ENCODE measurements at regions not wholly inside any gene's neighbourhood (a gene's known extent, or its start where the extent isn't known, plus 50 kb on each side); places are given as distances from the start of the nearest gene placed in this dataset.

GRCh38 chr5:159657771-159658170 is 258.5 kb upstream of the ADRA1B start:
- Mint-ChIP-seq H3K27me3 (ENCODE audit: unreplicated experiment) (no peaks in the 10 kb centered on the region), H3K4me1 (ENCODE audit: unreplicated experiment) (peaks cover 3% of the 10 kb centered on the region), H3K4me3 (ENCODE audit: unreplicated experiment) (no peak overlapping the region), H3K36me3 (ENCODE audit: low read depth, unreplicated experiment) (no peaks in the 10 kb centered on the region), H3K9me3 (ENCODE audit: unreplicated experiment) (no peaks in the 10 kb centered on the region), H3K27ac (ENCODE audit: unreplicated experiment) (no peak overlapping the region)
- no peak for TF ChIP-seq CTCF (IDR thresholded peaks at IDR 0.05; ENCODE audit: unreplicated experiment)
- no peak for DNase-seq (ENCODE audit: low spot score)

GRCh38 chr5:159658266-159658925 is 257.9 kb upstream of the ADRA1B start:
- no peak for TF ChIP-seq CTCF (IDR thresholded peaks at IDR 0.05; ENCODE audit: unreplicated experiment)
- H3K27ac Mint-ChIP-seq (ENCODE audit: unreplicated experiment) = no peak overlapping the region
- H3K4me1 Mint-ChIP-seq (ENCODE audit: unreplicated experiment) = peaks cover 3% of the 10 kb centered on the region
- H3K9me3 Mint-ChIP-seq (ENCODE audit: unreplicated experiment) = no peaks in the 10 kb centered on the region
- H3K27me3 Mint-ChIP-seq (ENCODE audit: unreplicated experiment) = no peaks in the 10 kb centered on the region
- H3K4me3 Mint-ChIP-seq (ENCODE audit: unreplicated experiment) = no peak overlapping the region
- no peak for DNase-seq (ENCODE audit: low spot score)
- no peaks in the 10 kb centered on the region for H3K36me3 Mint-ChIP-seq (ENCODE audit: low read depth, unreplicated experiment)

- peaks cover 3% of the 10 kb centered on the region for H3K4me1 Mint-ChIP-seq (ENCODE audit: unreplicated experiment)
- DNase-seq (ENCODE audit: low spot score) = no peak
- H3K4me3 Mint-ChIP-seq (ENCODE audit: unreplicated experiment) = no peak overlapping the region
- no peak overlapping the region for H3K27ac Mint-ChIP-seq (ENCODE audit: unreplicated experiment)
- H3K27me3 Mint-ChIP-seq (ENCODE audit: unreplicated experiment) = no peaks in the 10 kb centered on the region
- H3K9me3 Mint-ChIP-seq (ENCODE audit: unreplicated experiment) = no peaks in the 10 kb centered on the region
- H3K36me3 Mint-ChIP-seq (ENCODE audit: low read depth, unreplicated experiment) = no peaks in the 10 kb centered on the region
- TF ChIP-seq CTCF (IDR thresholded peaks at IDR 0.05; ENCODE audit: unreplicated experiment) = no peak
Observed at GRCh38 chr5:159660401-159660800, 255.9 kb upstream of the ADRA1B start.

GRCh38 chr5:159663986-159664385 is 252.3 kb upstream of the ADRA1B start:
- Mint-ChIP-seq H3K27ac (ENCODE audit: unreplicated experiment) (no peak overlapping the region), H3K4me3 (ENCODE audit: unreplicated experiment) (no peak overlapping the region), H3K36me3 (ENCODE audit: low read depth, unreplicated experiment) (no peaks in the 10 kb centered on the region), H3K27me3 (ENCODE audit: unreplicated experiment) (peaks cover 2% of the 10 kb centered on the region), H3K9me3 (ENCODE audit: unreplicated experiment) (no peaks in the 10 kb centered on the region), H3K4me1 (ENCODE audit: unreplicated experiment) (peaks cover 3% of the 10 kb centered on the region)
- no peak for TF ChIP-seq CTCF (IDR thresholded peaks at IDR 0.05; ENCODE audit: unreplicated experiment)
- DNase-seq (ENCODE audit: low spot score) = no peak

- no peaks in the 10 kb centered on the region for H3K9me3 Mint-ChIP-seq (ENCODE audit: unreplicated experiment)
- no peaks in the 10 kb centered on the region for H3K4me1 Mint-ChIP-seq (ENCODE audit: unreplicated experiment)
- H3K36me3 Mint-ChIP-seq (ENCODE audit: low read depth, unreplicated experiment) = no peaks in the 10 kb centered on the region
- H3K27ac Mint-ChIP-seq (ENCODE audit: unreplicated experiment) = no peak overlapping the region
- no peak overlapping the region for H3K4me3 Mint-ChIP-seq (ENCODE audit: unreplicated experiment)
- peaks cover 2% of the 10 kb centered on the region for H3K27me3 Mint-ChIP-seq (ENCODE audit: unreplicated experiment)
- TF ChIP-seq CTCF (IDR thresholded peaks at IDR 0.05; ENCODE audit: unreplicated experiment) = no peak
- no peak for DNase-seq (ENCODE audit: low spot score)
Observed at GRCh38 chr5:159667286-159667685, 249.0 kb upstream of the ADRA1B start.
